GM12878 (cell line): ENCODE measurements at regions not wholly inside any gene's neighbourhood (a gene's known extent, or its start where the extent isn't known, plus 50 kb on each side); places are given as distances from the start of the nearest gene placed in this dataset.
"Not testable (repeated sequence)": the region's sequence is repeated elsewhere in the genome, so short reads cannot be mapped to it uniquely, and the experiment has no call there.

Experiments
- ATAC-seq: fragments of 200-7000 bp; cut with Tn5 transposase; 3 replicates; pipeline ENCODE4 v1.9.1; 2020; ENCODE audit warnings: mild to moderate bottlenecking, moderate library complexity
- BruUV-seq: library from RNA; stranded (reverse); fragments of 400-500 nt; replicated peaks from 2 replicates; lab custom pipeline; 2021; lab: Mats Ljungman, UMichigan
- CTCF ChIA-PET: fragments of 300-600 bp; sonication (Branson Sonifier 250); formaldehyde crosslinking; extraction: SDS; loops from one replicate; lab custom pipeline; 2021; ENCODE audit warnings: inconsistent platforms; lab: Yijun Ruan, JAX
- POLR2A ChIA-PET: fragments of 350-600 bp; formaldehyde crosslinking; extraction: SDS; loops from one replicate; lab custom pipeline; 2021; ENCODE audit warnings: inconsistent platforms; lab: Charles Lee
- RAD21 ChIA-PET: fragments of 300-600 bp; sonication (Branson Sonifier 250); formaldehyde crosslinking; loops from one replicate; lab custom pipeline; 2023; ENCODE audit warnings: antibody characterized with exemption; ENCODE audit not compliant: unreplicated experiment; lab: Charles Lee
- SMC1A ChIA-PET: fragments of 300-600 bp; sonication (Branson Sonifier 250); formaldehyde crosslinking; loops from one replicate; lab custom pipeline; 2023; ENCODE audit not compliant: unreplicated experiment, uncharacterized antibody; lab: Charles Lee
- DNase-seq: peaks from one replicate; pipeline ENCODE4 v3.0.0-alpha.2; 2011; ENCODE audit warnings: low read depth, low spot score
- FAIRE-seq: peaks from 3 replicates; lab custom pipeline; 2011; peaks lifted over from hg19 to GRCh38; lab: Jason Lieb, UNC
- H2AFZ ChIP-seq: 2 replicates; pipeline ENCODE4 v1.6.0; 2011; ENCODE audit warnings: low read depth, low read length, control low read depth; ENCODE audit not compliant: control insufficient read depth
- H3K27ac ChIP-seq: 2 replicates; pipeline ENCODE4 v1.5.1; 2011; ENCODE audit warnings: control low read depth; ENCODE audit not compliant: control insufficient read depth, insufficient read depth
- H3K27me3 ChIP-seq, 2 experiments: replicated peaks in 1 of 2; 2 replicates each; pipeline versions ENCODE4 v1.6.0 to v1.6.1; 2011; ENCODE audit warnings: low read length in 1 of 2; ENCODE audit not compliant: control insufficient read depth in 2 of 2, insufficient read depth in 2 of 2
- H3K36me3 ChIP-seq, 2 experiments: 2 replicates each; pipeline ENCODE4 v1.5.1; 2011; ENCODE audit warnings: low read length in 1 of 2; ENCODE audit not compliant: control insufficient read depth in 2 of 2, insufficient read depth in 2 of 2
- H3K4me1 ChIP-seq: 2 replicates; pipeline ENCODE4 v1.6.1; 2011; ENCODE audit warnings: mild to moderate bottlenecking, low read length, moderate library complexity, mixed read lengths; ENCODE audit not compliant: control insufficient read depth, insufficient read depth
- H3K4me2 ChIP-seq: 2 replicates; pipeline ENCODE4 v1.6.0; 2011; ENCODE audit warnings: control low read depth; ENCODE audit not compliant: control insufficient read depth, insufficient read depth
- H3K4me3 ChIP-seq: fragments of 200-600 bp; sonication (generic); 2 replicates; pipeline ENCODE4 v1.5.1; 2016
- H3K79me2 ChIP-seq: 2 replicates; pipeline ENCODE4 v1.6.0; 2011; ENCODE audit warnings: low read length; ENCODE audit not compliant: control insufficient read depth, insufficient read depth
- H3K9ac ChIP-seq: 2 replicates; pipeline ENCODE4 v1.8.0; 2011; ENCODE audit warnings: low read length, control low read depth, mixed read lengths; ENCODE audit not compliant: control insufficient read depth, insufficient read depth
- H3K9me3 ChIP-seq: replicated peaks from 3 replicates; pipeline ENCODE4 v1.5.1; 2011; ENCODE audit warnings: mild to moderate bottlenecking, low read length; ENCODE audit not compliant: control insufficient read depth, insufficient read depth
- H4K20me1 ChIP-seq: 2 replicates; pipeline ENCODE4 v1.6.0; 2011; ENCODE audit not compliant: control insufficient read depth, insufficient read depth
- JUNB ChIP-seq: IDR thresholded peaks from 2 replicates; pipeline ENCODE4 v1.6.1; 2016; ENCODE audit warnings: antibody characterized with exemption, mild to moderate bottlenecking
- NFYA ChIP-seq: IDR thresholded peaks from 2 replicates; pipeline ENCODE4 v1.6.1; 2011; ENCODE audit warnings: low read depth, mild to moderate bottlenecking, low read length, improper control_type of control experiment, borderline replicate concordance
- PKNOX1 ChIP-seq: fragments of 450-650 bp; IDR thresholded peaks from 2 replicates; pipeline ENCODE4 v1.6.1; 2016; ENCODE audit warnings: mild to moderate bottlenecking
- RB1 ChIP-seq: fragments of 450-650 bp; formaldehyde crosslinking; IDR thresholded peaks from 2 replicates; pipeline ENCODE4 v1.6.1; 2017; ENCODE audit warnings: mild to moderate bottlenecking, borderline replicate concordance
- SREBF1 ChIP-seq: IDR thresholded peaks from 2 replicates; pipeline ENCODE4 v1.6.1; 2012; ENCODE audit warnings: mild to moderate bottlenecking, low read length
- ZBTB4 ChIP-seq: fragments of 450-650 bp; formaldehyde crosslinking; IDR thresholded peaks from 2 replicates; pipeline ENCODE4 v1.4.0; 2022; ENCODE audit warnings: mild to moderate bottlenecking, moderate library complexity
- WGBS: methylation state at CpG from one replicate; pipeline ENCODE4 v1.1.6; 2016; ENCODE audit warnings: low lambda C conversion rate; ENCODE audit not compliant: insufficient replicate concordance, insufficient coverage; ENCODE audit errors: missing lambda C conversion rate; 5-methylcytosine and 5-hydroxymethylcytosine counted together
- in situ Hi-C: fragments of 300-500 bp; cut with MboI; formaldehyde crosslinking; loops from 9 replicates; pipeline ENCODE4 v1.14.3; 2018; ENCODE audit warnings: mixed read lengths
- intact Hi-C: fragments of 100-400 bp; cut with micrococcal nuclease; formaldehyde crosslinking; loops from one replicate; pipeline ENCODE4 v1.14.2; 2022; ENCODE audit not compliant: unreplicated experiment
- TF ChIP-seq, protein P1 (sequence below): fragments of 450-650 bp; IDR thresholded peaks from 2 replicates; pipeline ENCODE4 v1.6.1; 2014; ENCODE audit warnings: mild to moderate bottlenecking

GRCh38 chr1:188027613-188028012 is 1198.9 kb downstream of the PLA2G4A start (continued):
- TF ChIP-seq ZBTB4 (CRISPR knock-in tag) (no peak), NFYA (no peak), RB1 (no peak), PKNOX1 (0 out of 2 replicates have a peak, but pooled peaks have one; percentile 16), SREBF1 (no peak), JUNB (peak; percentile 83)
- TF ChIP-seq, protein P1, sequence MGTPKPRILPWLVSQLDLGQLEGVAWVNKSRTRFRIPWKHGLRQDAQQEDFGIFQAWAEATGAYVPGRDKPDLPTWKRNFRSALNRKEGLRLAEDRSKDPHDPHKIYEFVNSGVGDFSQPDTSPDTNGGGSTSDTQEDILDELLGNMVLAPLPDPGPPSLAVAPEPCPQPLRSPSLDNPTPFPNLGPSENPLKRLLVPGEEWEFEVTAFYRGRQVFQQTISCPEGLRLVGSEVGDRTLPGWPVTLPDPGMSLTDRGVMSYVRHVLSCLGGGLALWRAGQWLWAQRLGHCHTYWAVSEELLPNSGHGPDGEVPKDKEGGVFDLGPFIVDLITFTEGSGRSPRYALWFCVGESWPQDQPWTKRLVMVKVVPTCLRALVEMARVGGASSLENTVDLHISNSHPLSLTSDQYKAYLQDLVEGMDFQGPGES: no peak

GRCh38 chr1:188037572-188037971 is 1208.8 kb downstream of the PLA2G4A start:
- not testable (repeated sequence) for FAIRE-seq, DNase-seq
- CTCF ChIA-PET: interaction anchor here (1.0 kb wide), 1 partner anchor 9 kb away, joined by 3 read pairs; no protein-coding TSS in a partner anchor

More at GRCh38 chr1:188037572-188037971, 1208.8 kb downstream of the PLA2G4A start:
- H3K79me2 ChIP-seq, POLR2A ChIA-PET, H3K4me2 ChIP-seq, H3K9ac ChIP-seq, intact Hi-C loops, BruUV-seq, H3K27ac ChIP-seq, H3K36me3 ChIP-seq, H3K4me1 ChIP-seq, in situ Hi-C loops, ATAC-seq, H3K27me3 ChIP-seq, SMC1A ChIA-PET, RAD21 ChIA-PET, H3K4me3 ChIP-seq, H4K20me1 ChIP-seq, H3K9me3 ChIP-seq, H2AFZ ChIP-seq: not testable (repeated sequence)
- 31% methylated on average over 2 of the region's 2 CpGs for WGBS
